ENCODE measurements at regions not wholly inside any gene's neighbourhood (a gene's known extent, or its start where the extent isn't known, plus 50 kb on each side); places are given as distances from the start of the nearest gene placed in this dataset.

GRCh38 chr10:85513436-85513835 lies 853.2 kb downstream of the GRID1 start:
- DNase-seq, result no peak

- no peak for DNase-seq
These were observed 851.3 kb downstream of the GRID1 start for GRCh38 chr10:85515316-85515715.

- DNase-seq, result no peak
These were observed 842.5 kb downstream of the GRID1 start for GRCh38 chr10:85524001-85524666.

GRCh38 chr10:85527616-85528317 lies 838.8 kb downstream of the GRID1 start:
- DNase-seq, result no peak

- no peak for DNase-seq
These were observed 838.3 kb downstream of the GRID1 start for GRCh38 chr10:85528318-85528652.

- no peak for DNase-seq
These were observed 834.9 kb downstream of the GRID1 start for GRCh38 chr10:85531706-85532105.

GRCh38 chr10:85532773-85533172 lies 833.8 kb downstream of the GRID1 start:
- DNase-seq, result no peak

GRCh38 chr10:85535926-85536325 lies 830.7 kb downstream of the GRID1 start:
- no peak for DNase-seq

- no peak for DNase-seq
These were observed 829.0 kb downstream of the GRID1 start for GRCh38 chr10:85537561-85537960.

GRCh38 chr10:85538601-85539000 lies 828.0 kb downstream of the GRID1 start:
- DNase-seq, result no peak

GRCh38 chr10:85542152-85542551 lies 824.4 kb downstream of the GRID1 start:
- DNase-seq, result no peak

GRCh38 chr10:85542936-85543730 lies 823.5 kb downstream of the GRID1 start:
- DNase-seq, result no peak

GRCh38 chr10:85544956-85545355 lies 821.6 kb downstream of the GRID1 start:
- DNase-seq, result no peak

- DNase-seq, result no peak
These were observed 820.7 kb downstream of the GRID1 start for GRCh38 chr10:85545874-85546273.

- no peak for DNase-seq
These were observed 819.1 kb downstream of the GRID1 start for GRCh38 chr10:85547460-85548023.

GRCh38 chr10:85548034-85548433 lies 818.6 kb downstream of the GRID1 start:
- peak; percentile 5 for DNase-seq

All from NCI-H774 (cell line).